ENCODE measurements at regions not wholly inside any gene's neighbourhood (a gene's known extent, or its start where the extent isn't known, plus 50 kb on each side); places are given as distances from the start of the nearest gene placed in this dataset.

DNA sequence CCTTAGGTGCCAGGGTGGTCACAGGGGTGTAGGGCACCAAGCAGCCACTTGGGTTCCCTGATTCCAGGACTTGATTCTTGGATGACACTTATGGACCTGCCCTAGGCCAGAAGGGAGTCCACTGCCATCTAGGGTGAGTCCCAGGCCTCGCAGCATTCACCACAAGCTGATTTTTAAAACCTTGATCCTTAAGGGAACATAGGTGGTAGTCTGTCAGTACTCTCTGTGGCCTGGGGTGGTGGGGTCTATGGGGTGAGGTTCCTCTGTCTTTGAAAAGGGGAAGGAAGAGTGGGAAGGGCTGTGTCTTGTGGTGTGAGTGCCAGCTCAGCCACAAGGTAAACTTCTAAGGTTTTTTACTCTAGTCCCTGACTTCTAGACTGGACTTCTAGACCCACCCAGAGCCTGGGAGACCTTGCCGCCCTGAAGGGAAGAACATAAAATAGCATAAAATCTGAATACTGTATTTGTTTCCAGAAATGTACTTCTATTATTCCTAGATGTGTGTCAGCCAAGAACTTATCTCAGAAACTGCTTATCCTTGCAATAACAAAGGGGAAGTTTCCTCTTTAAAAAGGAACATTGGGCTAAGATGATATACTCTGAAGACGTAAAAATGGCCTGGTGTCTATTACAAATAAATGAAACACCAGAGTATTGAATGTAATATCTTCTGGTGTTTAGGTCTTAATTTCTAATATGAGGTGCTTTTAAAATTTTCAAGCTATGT is 757.3 kb downstream of the LTN1 start:
- DNase-seq (ENCODE audit: low read depth in 2 of 2): no peak

GRCh38 chr21:28234326-28234725 is 758.4 kb downstream of the LTN1 start:
- no peak for DNase-seq (ENCODE audit: low read depth in 2 of 2)

- no peak for DNase-seq (ENCODE audit: low read depth in 2 of 2)
Observed at GRCh38 chr21:28233536-28234220, 759.0 kb downstream of the LTN1 start.

DNA sequence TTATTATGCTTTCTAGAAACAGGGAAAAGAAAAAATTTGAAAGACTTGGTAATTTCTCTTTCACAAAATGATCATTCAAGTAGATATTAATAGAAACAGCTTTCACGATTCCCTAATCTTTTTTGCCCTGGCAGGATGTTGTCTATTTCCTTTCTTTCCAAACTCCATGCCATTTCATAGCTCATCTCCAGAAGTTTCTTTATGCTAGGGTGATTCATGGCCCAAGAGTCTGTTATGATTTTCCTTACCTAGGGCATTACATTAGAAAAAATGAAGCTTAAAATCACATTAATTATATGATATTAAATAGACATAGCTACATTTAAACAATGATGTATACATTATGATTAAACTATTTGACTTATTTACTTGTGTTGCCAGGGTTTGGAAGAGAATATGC is 762.1 kb downstream of the LTN1 start:
- DNase-seq (ENCODE audit: low read depth in 2 of 2): no peak

DNA sequence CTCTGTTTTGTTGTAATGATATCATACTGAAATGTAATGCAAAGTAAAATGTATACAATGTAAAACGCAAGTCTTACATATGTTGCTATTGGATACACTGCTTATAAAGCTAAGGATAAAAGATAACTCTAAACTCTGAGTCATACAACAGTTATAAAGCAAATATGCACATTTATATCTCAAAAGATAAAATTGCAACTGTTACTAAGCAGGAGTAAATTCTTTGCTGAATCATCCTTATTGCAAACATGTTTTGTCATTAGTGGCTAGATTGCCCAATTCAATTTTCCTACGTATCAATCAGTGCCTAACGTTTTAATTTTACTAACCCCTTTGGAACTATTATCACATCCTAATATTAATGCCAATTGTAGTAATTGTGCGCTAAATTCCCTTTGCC is 762.9 kb downstream of the LTN1 start:
- DNase-seq (ENCODE audit: low read depth in 2 of 2): no peak

DNA sequence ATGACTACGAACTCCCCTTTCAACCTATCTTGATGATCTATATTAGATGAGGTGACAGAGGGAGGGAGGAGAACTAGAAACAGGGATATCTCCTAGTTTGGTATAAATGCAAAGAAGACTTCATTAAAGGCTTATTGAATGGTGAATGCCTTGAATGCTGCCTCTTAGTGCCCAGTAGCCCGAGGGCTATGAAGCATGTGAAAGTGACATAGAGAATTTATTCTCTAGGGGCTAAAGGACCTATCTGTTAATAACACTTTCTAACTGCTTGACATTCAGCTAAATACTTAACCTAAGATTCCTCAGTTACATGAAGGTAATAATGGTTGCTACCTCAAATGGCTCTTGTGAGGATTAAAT is 764.1 kb downstream of the LTN1 start:
- no peak for DNase-seq (ENCODE audit: low read depth in 2 of 2)

DNA sequence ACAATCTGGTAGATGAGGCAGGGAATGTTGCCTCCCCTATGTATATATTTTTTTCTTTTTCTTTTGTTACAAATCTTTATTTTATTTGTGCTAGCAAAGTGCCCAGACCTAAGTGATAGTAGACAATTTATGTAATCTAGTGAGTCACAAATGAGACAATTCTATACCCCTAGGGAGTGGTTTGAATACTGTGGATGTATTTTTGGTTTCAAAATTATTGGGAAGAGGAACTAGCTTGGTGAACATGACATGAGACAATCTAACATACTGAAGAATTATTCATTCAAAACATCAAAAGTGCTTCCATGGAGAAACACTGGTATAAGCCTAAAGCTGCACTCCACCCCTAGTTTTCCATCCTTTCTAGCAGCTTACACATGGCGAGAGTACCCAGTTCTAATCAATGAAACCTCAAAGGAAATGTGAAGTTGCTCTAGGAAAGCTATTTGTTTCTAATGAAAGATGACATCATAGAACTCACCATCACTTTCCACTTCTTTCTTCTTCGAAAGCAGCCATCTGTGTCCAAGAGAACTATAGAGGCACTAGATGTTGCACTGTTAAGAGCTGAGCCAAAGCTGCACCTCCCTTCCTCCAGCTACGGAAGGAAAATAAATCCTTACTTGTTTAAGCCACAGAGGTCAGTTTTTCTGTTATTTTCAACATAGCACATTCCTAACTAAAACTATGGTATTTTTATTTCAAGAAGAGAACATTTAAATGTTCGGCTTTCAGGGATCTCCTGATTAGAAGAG is 764.6 kb downstream of the LTN1 start:
- no peak for DNase-seq (ENCODE audit: low read depth in 2 of 2)

DNA sequence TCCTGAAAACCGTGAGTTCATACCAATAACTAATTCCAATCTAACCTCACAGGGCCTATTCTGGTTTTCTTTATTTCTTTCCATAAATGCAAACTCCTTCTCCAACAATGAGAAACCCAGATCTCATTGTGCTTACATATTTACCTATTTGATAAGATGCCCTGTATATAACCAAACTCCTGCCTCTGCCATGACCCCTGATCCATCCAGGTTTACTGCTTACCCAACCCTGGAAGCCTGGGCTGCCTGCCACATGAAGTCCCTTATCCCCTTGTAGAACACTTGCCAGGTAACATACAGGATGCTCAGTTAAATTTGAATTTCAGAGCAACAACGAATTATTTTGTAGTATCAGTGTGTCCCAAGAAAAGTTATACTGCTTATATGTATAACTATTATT is 766.1 kb downstream of the LTN1 start:
- DNase-seq (ENCODE audit: low read depth in 2 of 2): no peak

DNA sequence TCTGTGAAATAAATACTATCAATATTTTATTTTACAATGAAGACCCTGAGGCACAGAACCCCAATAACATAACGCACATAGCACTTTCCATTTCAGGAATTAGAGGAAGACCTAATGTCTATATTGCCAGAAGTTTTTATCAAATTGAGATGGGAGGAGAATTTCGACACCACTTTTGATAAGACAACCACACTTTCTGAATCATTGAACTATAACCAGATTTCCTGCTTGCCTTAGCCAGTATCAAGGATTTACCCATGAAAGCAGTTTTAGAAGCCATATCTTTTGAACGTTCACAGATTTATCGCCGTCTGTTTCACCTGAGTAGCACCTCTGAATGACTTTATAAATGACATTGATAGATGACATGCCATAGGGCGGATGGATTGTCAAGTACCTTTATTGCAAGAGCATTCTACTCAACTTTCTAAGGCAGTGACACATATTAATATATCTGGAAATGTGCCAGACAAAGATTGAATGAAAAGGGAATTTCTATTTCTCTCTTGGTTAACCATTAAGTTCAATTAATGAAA is 768.4 kb downstream of the LTN1 start:
- no peak for DNase-seq (ENCODE audit: low read depth in 2 of 2)

DNA sequence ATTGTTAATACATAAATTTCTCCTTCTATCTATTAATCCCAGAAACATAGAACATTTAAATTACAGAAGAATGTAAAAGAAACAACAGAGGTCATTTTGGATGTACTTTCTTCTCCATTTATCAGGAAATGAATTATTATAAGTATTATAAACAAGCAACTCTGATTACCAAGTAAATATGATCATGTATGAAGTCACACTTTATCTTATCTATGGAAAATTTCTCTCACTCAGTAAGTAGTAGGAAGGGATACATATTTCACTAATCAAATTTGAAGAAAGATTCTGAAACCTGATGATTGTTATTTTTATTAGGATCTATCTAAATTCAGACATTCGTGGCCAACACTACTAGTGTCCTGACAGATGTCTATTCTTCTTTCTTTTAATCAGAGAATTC is 770.7 kb downstream of the LTN1 start:
- no peak for DNase-seq (ENCODE audit: low read depth in 2 of 2)

GRCh38 chr21:28220680-28221079 is 772.0 kb downstream of the LTN1 start:
- DNase-seq (ENCODE audit: low read depth in 2 of 2): no peak

DNA sequence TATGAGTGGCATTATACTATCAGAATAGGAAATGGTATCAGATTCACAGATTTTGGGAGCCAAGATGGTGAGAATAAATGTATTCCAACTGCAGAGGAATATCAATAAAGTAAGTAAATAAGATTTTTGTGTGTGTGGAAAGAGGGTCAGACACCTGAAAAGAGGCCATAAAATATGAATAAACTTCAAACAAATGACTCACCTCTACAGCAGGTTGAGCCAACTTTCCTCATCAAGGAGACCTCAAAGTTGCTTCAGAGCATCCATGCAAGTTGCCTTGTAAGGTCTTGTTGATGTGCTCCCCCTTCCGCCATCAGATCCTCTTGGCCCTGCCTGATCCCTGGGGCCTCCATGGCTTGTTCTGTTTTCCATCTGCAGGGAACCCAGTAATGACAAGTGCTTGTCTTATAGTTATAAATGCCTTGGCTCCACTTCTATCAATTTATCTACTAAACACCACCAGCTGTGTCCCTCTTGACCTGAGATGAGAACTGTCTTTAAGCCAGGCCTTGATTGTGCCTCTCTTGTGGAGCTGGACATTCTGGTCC is 775.6 kb downstream of the LTN1 start:
- DNase-seq (ENCODE audit: low read depth in 2 of 2): no peak

DNA sequence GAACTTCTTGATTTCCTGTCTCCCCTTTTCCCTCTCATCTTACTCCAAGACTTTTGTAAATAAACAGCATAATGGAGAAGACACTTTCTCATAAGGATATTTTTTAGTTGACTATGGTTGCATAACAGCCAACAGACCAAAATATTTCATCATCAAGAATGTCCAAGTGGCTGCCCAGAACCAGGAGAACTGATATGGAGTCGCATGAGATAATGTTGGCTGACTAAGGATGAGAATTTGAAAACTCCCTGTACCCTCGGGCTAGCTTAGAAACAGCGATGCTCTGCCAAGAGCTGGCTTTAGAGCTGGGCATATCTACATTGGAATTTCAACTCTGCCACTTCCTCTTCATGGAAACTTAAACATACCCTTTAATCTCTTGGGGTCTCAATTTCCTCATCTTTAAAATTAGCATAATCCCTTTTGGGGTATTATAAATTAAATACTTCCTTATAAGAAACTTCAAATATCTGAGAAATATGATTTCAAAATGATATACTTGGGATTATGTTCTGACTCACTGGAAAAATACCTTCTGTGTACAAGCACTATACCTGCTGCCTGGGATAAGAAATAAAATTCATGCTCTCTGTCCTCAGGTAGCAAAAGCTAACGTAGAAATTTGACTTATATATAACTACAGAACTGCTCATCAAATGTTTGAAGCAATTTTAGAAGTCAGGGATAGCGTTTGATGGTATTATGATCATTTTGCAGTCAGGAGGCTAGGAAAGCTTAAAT is 777.3 kb downstream of the LTN1 start:
- DNase-seq (ENCODE audit: low read depth in 2 of 2): no peak

DNA sequence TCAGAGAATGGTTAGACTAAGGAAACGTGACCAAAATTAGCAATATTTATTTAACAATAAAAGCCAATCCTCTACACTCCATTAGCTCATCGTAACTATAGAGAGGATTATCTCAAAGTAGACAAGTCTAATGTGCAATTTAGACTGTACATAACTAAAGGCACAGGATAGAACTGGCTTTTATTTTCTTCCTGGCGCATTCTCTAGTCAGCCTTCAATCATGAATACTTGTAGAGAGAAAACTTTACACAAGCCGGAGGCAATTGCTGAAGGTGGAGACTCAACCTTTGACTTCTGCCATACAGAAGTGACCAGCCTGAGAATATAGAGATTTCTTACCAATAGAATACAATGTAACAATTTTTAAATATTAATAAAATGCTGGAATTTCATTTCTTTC is 777.9 kb downstream of the LTN1 start:
- no peak for DNase-seq (ENCODE audit: low read depth in 2 of 2)

DNA sequence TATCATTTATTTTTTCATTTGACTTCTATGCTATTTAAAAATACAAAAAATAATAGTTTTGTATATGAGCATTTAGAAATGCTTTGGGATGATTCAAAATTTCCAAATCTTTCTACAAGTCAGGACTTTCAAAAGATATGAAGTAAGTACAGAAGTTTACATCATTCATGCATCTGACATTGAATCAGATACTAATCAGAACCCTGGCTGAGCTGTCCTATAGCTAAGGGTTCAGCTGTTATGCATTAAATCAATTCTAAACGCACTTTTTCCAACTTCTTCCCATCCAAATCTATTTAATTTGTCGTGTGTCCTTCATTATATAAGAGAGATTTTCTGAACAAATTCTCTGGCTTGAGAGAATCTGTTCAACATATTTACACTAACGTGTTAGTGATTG is 779.4 kb downstream of the LTN1 start:
- DNase-seq (ENCODE audit: low read depth in 2 of 2): no peak

DNA sequence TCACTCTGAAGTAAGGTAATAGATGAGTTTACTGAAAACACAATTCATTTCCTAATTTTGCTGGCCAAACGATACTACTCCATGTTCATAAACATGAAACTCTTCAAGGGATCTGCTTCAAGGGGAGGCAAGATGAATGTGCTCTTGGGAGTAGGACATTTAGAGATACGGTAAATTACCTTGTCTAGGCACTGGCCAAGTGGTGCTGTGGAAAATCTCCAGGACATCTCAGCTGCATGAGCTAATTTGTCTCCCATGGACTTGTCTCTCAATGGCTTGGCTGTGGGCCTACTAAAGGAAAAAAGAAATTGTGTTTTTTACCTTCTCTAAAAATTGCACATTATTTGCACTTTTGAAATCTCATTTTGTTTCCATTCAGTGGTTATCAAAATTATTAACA is 780.6 kb downstream of the LTN1 start:
- no peak for DNase-seq (ENCODE audit: low read depth in 2 of 2)

GRCh38 chr21:28207436-28208173 is 785.1 kb downstream of the LTN1 start:
- DNase-seq (ENCODE audit: low read depth in 2 of 2): no peak

- no peak for DNase-seq (ENCODE audit: low read depth in 2 of 2)
Observed at GRCh38 chr21:28200726-28201125, 792.0 kb downstream of the LTN1 start.

- no peak for DNase-seq (ENCODE audit: low read depth in 2 of 2)
Observed at GRCh38 chr21:28196981-28197380, 795.7 kb downstream of the LTN1 start.

- DNase-seq (ENCODE audit: low read depth in 2 of 2): no peak
Observed at GRCh38 chr21:28193189-28193588, 799.5 kb downstream of the LTN1 start.

DNA sequence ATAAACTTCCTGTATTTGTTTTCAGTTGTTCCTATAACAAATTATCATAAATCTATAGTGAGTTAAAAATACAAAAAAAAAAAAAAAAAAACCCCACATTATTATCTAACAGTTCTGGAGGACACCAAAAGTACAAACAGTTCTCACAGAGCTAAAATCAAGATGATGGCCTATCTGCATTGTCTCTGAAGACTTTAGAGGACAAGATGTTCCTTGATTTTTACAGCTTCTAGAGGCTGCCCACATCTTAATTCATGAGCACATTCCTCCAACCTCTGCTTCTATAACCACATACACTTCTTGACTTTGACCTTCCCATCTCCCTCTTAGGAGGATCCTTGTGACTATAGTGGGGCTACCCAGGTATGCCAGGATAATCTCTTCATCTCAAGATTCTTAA is 806.1 kb downstream of the LTN1 start:
- no peak for DNase-seq (ENCODE audit: low read depth in 2 of 2)

Measured in stimulated activated CD8-positive, alpha-beta memory T cell treated with anti-CD3 and anti-CD28 coated beads, Interleukin-2, amount 100 ng/mL, for 48 hours (primary cell).